A673 (cell line): ENCODE measurements at regions not wholly inside any gene's neighbourhood (a gene's known extent, or its start where the extent isn't known, plus 50 kb on each side); places are given as distances from the start of the nearest gene placed in this dataset.

Experiments used
- EZH2 ChIP-seq: fragments of 200-600 bp; sonication (generic); IDR thresholded peaks from 2 replicates; pipeline ENCODE4 v1.6.1; 2017; ENCODE audit warnings: borderline replicate concordance, low read depth, mild to moderate bottlenecking, mixed read lengths, antibody characterized with exemption, low read length; ENCODE audit not compliant: poor library complexity, severe bottlenecking
- TF ChIP-seq, protein P1 (sequence below): fragments of 300-800, 200-600 bp; sonication (generic); conservative IDR thresholded peaks from 2 replicates; pipeline ENCODE4 v1.5.1; 2017; ENCODE audit warnings: low read depth, mild to moderate bottlenecking, antibody characterized with exemption, low read length, moderate library complexity, mixed read lengths

DNA sequence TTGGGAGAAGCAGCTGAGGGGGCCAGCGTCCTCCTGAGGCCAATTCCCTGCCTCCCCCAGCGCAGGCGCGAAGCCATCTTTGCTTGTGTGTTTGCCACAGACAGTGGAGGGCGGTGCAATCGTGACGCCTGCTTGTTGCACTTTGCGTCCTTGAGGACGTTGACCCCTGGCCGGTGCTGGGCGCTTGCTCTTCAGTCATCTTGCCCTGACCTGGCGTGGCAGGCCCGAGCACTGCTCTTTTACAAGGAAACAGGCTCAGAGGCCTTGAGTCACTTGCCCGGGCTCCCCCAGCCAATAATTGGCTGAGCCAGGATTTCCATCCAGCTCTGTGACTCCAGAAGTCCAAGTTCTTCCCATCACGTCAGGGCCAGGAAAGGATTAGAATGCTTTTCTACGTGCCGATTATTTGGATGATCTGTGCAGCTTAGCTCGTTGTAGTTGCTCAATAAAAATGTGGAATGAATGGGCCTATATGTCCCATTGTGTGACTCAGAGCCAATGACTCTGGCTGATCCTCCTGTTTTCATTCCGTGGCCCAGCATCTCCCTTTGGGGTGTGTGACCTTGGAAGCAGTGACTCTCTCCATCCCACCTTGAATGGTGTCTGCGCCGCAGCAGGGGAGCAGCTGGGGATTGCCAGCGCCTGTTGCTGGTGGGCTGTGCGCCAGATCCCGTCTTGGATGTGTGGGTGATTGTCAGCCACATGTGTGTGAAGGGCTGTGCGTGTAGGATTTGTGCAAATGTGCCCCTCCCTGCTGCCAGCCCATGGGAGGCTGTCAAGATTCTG lies 214.1 kb downstream of the SEC14L1 start:
- TF ChIP-seq, protein P1, sequence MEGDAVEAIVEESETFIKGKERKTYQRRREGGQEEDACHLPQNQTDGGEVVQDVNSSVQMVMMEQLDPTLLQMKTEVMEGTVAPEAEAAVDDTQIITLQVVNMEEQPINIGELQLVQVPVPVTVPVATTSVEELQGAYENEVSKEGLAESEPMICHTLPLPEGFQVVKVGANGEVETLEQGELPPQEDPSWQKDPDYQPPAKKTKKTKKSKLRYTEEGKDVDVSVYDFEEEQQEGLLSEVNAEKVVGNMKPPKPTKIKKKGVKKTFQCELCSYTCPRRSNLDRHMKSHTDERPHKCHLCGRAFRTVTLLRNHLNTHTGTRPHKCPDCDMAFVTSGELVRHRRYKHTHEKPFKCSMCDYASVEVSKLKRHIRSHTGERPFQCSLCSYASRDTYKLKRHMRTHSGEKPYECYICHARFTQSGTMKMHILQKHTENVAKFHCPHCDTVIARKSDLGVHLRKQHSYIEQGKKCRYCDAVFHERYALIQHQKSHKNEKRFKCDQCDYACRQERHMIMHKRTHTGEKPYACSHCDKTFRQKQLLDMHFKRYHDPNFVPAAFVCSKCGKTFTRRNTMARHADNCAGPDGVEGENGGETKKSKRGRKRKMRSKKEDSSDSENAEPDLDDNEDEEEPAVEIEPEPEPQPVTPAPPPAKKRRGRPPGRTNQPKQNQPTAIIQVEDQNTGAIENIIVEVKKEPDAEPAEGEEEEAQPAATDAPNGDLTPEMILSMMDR: no peak
- no peak for TF ChIP-seq EZH2
